D721Med (cell line): ENCODE measurements at regions not wholly inside any gene's neighbourhood (a gene's known extent, or its start where the extent isn't known, plus 50 kb on each side); places are given as distances from the start of the nearest gene placed in this dataset.

ENCODE experiments used
- DNase-seq: peaks from one replicate; pipeline ENCODE4 v3.0.0; 2011; ENCODE audit warnings: low spot score; ENCODE audit not compliant: insufficient read length
- FAIRE-seq: peaks from 2 replicates; lab custom pipeline; 2011; peaks lifted over from hg19 to GRCh38; lab: Jason Lieb, UNC
- TF ChIP-seq, protein P1 (sequence below): IDR thresholded peaks from 2 replicates; pipeline ENCODE4 v1.5.1; 2012; ENCODE audit warnings: mild to moderate bottlenecking, control low read depth; ENCODE audit not compliant: insufficient read depth; ENCODE audit errors: missing control alignments

DNA sequence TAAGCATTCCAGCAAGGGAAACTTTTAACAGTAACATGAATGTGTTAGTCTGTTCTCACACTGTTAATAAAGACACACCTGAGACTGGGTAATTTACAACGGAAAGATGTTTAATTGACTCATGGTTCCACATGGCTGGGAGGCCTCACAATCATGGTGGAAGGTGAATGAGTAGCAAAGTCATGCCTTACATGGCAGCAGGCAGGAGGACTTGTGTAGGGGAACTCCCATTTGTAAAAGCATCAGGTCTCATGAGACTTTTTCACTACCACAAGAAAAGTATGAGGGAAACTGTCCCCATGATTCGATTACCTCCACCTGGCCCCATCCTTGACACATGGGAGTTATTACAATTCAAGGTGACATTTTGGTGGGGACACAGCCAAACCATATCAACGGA, 168.3 kb downstream of the PAH start:
- DNase-seq (no peak), FAIRE-seq (no peak)
- TF ChIP-seq, protein P1, sequence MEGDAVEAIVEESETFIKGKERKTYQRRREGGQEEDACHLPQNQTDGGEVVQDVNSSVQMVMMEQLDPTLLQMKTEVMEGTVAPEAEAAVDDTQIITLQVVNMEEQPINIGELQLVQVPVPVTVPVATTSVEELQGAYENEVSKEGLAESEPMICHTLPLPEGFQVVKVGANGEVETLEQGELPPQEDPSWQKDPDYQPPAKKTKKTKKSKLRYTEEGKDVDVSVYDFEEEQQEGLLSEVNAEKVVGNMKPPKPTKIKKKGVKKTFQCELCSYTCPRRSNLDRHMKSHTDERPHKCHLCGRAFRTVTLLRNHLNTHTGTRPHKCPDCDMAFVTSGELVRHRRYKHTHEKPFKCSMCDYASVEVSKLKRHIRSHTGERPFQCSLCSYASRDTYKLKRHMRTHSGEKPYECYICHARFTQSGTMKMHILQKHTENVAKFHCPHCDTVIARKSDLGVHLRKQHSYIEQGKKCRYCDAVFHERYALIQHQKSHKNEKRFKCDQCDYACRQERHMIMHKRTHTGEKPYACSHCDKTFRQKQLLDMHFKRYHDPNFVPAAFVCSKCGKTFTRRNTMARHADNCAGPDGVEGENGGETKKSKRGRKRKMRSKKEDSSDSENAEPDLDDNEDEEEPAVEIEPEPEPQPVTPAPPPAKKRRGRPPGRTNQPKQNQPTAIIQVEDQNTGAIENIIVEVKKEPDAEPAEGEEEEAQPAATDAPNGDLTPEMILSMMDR, result no peak

DNA sequence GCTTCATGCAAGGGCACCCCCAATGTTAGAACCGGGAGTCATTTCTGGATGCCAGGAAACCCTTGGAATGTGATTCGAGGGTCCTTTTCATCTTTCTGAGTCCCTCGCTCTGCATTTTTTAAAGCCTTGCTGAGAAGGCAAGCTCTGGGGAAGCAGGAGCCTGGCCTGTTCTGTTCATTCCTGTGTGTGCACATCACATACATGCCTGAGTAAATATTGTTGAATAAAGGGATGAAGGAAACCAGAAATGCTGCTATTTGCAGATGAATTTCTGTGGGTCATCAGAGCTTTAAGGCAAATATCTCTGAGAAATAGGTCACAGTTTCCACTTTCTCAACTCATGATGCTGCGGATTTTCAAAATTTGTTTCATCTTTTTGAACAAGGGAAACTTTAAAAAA, 170.1 kb downstream of the PAH start:
- no peak for FAIRE-seq
- no peak for DNase-seq
- TF ChIP-seq, protein P1, result no peak

DNA sequence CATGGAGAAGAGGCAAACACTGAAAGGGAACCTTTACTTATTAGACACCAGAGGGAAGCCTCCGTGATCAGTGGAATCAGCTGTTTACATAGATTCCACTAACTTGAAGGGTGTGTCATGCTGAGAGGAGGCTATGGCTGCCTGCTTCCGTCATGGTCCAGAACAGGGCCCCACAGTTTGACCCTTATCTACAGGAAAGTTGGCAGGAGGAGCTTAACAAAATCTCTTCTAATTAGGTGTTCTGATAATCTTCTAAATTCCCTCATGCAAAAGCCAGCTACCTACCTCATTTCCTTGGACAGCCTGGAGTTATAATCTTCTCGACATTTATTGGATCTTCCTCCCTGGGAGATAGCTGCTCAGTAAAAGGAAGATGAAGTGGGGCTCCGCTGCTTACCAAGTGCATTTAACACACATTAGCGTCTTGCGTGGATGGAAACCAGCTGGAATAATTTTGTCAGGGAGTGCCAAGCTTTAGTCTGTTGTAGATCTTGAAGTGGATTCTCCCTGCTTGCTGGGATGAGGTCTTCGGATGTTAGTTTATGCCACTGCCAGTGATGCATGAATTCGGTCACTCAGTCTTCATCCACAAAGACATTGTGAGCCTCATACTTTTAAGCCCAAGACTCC, 171.0 kb downstream of the PAH start:
- no peak for DNase-seq
- FAIRE-seq, result no peak
- TF ChIP-seq, protein P1, result no peak

GRCh38 chr12:102741196-102741595, 175.8 kb downstream of the PAH start:
- TF ChIP-seq, protein P1, result no peak
- DNase-seq (no peak), FAIRE-seq (no peak)

GRCh38 chr12:102740141-102740955, 176.7 kb downstream of the PAH start:
- FAIRE-seq, result peak; percentile 64
- TF ChIP-seq, protein P1, result peak; percentile 68
- DNase-seq, result no peak

DNA sequence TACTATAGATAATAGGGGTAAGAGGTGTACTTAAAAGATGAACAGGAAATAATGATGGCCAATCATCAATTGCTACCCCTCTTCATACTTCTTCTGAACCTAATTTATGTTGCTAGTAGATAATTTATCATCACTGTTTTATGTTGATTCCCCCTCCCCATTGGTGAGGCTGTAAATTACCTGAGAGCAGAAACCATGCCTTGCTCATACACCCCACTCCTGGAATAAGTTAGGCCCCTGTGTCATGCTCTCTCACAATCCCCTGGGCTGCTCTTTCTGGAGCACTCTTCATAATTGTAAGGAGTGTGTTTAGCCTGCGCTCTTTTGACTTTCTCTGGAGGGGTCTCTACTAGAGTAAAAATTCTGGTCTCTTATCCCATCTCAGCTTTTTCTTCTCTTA, 180.7 kb downstream of the PAH start:
- no peak for FAIRE-seq
- no peak for DNase-seq
- TF ChIP-seq, protein P1, result no peak

DNA sequence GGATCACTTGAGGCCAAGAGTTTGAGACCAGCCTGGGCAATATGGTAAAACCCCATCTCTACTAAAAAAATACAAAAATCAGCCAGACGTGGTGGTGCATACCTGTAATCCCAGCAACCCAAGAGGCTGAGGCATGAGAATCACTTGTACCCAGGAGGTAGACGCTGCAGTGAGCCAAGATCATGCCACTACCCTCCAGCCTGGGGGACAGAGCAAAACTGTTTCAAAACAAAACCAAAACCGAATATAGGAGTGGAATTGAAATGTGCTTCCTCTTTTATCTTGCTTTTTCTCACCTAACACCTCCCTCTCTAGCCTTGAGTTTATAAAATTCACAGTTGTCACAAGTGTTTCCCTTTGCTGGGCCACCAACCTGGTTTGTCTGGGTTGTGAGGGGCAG, 181.9 kb downstream of the PAH start:
- FAIRE-seq (no peak), DNase-seq (no peak)
- TF ChIP-seq, protein P1, result no peak
